Femur (tissue), 1 donor: ENCODE measurements at regions not wholly inside any gene's neighbourhood (a gene's known extent, or its start where the extent isn't known, plus 50 kb on each side); places are given as distances from the start of the nearest gene placed in this dataset.
"Not testable (repeated sequence)": the region's sequence is repeated elsewhere in the genome, so short reads cannot be mapped to it uniquely, and the experiment has no call there.

Experiments
- DNase-seq: peaks from one replicate; pipeline ENCODE4 v3.0.0-alpha.2; 2017

GRCh38 chr2:16454621-16455020 lies 211.0 kb downstream of the CYRIA start:
- no peak for DNase-seq

GRCh38 chr2:16452123-16452522 lies 213.5 kb downstream of the CYRIA start:
- DNase-seq, result no peak

GRCh38 chr2:16446706-16447105 lies 218.9 kb downstream of the CYRIA start:
- no peak for DNase-seq

- DNase-seq, result no peak
Observed at GRCh38 chr2:16442971-16443370, 222.7 kb downstream of the CYRIA start.

GRCh38 chr2:16441431-16441830 lies 224.2 kb downstream of the CYRIA start:
- DNase-seq, result no peak

GRCh38 chr2:16440898-16441297 lies 224.7 kb downstream of the CYRIA start:
- DNase-seq, result no peak

- DNase-seq, result no peak
Observed at GRCh38 chr2:16438613-16439321, 226.9 kb downstream of the CYRIA start.

- DNase-seq, result no peak
Observed at GRCh38 chr2:16437189-16437588, 228.4 kb downstream of the CYRIA start.

GRCh38 chr2:16434393-16434792 lies 231.2 kb downstream of the CYRIA start:
- DNase-seq, result no peak

- DNase-seq, result no peak
Observed at GRCh38 chr2:16430846-16431245, 234.8 kb downstream of the CYRIA start.

- DNase-seq, result no peak
Observed at GRCh38 chr2:16429431-16430145, 236.0 kb downstream of the CYRIA start.

GRCh38 chr2:16429002-16429401 lies 236.6 kb downstream of the CYRIA start:
- no peak for DNase-seq

GRCh38 chr2:16425462-16426336 lies 239.9 kb downstream of the CYRIA start:
- DNase-seq, result peak; percentile 27

GRCh38 chr2:16420421-16420820 lies 245.2 kb downstream of the CYRIA start:
- DNase-seq, result no peak

GRCh38 chr2:16417726-16418125 lies 247.9 kb downstream of the CYRIA start:
- no peak for DNase-seq

GRCh38 chr2:16416651-16417050 lies 249.0 kb downstream of the CYRIA start:
- no peak for DNase-seq

- DNase-seq, result not testable (repeated sequence)
Observed at GRCh38 chr2:16415861-16416260, 249.8 kb downstream of the CYRIA start.

- DNase-seq, result no peak
Observed at GRCh38 chr2:16413947-16414346, 251.7 kb downstream of the CYRIA start.

- no peak for DNase-seq
Observed at GRCh38 chr2:16413285-16413684, 252.3 kb downstream of the CYRIA start.

- DNase-seq, result no peak
Observed at GRCh38 chr2:16412321-16413030, 253.2 kb downstream of the CYRIA start.

GRCh38 chr2:16411788-16412187 lies 253.8 kb downstream of the CYRIA start:
- no peak for DNase-seq

- DNase-seq, result no peak
Observed at GRCh38 chr2:16409849-16410248, 255.8 kb downstream of the CYRIA start.

- DNase-seq, result no peak
Observed at GRCh38 chr2:16409006-16409390, 256.6 kb downstream of the CYRIA start.
